ENCODE measurements at regions not wholly inside any gene's neighbourhood (a gene's known extent, or its start where the extent isn't known, plus 50 kb on each side); places are given as distances from the start of the nearest gene placed in this dataset.

DNA sequence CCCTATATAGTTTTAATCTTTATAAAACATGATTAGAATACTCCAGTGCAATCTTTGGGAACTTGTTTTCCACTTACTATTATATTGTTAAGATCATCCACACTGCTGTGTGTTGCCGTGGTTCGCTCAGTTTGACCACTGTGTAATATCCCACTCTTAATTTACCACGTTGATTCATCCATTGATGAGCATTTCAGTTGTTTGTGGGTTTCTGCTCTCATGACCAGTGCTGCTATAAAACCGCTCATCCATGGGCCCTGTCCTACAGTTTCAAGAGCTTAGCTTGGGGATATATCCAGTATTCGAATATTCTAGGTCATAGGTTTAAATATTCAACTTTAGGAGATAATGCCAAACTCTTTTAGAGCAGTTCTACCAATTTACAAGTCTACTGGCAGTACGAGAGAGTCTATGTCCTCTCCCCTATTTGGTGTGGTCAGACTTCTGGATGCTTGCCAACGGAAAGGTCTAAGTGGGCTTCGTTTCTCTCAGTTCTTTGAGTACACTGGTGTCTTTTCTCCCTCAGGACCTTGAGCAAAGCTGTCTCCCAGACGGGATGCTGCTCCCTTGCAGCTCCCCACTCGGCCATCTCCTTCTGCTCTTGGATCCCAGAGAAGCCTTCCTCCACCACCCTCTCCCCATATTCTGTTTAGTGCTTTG is 94.9 kb upstream of the ALX4 start:
- Histone ChIP-seq H2BK5ac (ENCODE audit: low read depth, low read length, poor library complexity) (no peak overlapping the region), H3K36me3 (ENCODE audit: control insufficient read depth in 1 of 2, insufficient read depth in 2 of 2, low read length in 2 of 2) (no peaks in the 10 kb centered on the region), H2BK12ac (ENCODE audit: low read length) (no peak overlapping the region), H2BK120ac (ENCODE audit: insufficient read depth, low read length, poor library complexity) (no peak overlapping the region), H3K27me3 (ENCODE audit: insufficient read depth, low read length) (no peaks in the 10 kb centered on the region), H3K27ac (ENCODE audit: low read depth, low read length) (no peak overlapping the region), H3K14ac (ENCODE audit: low read length) (no peak overlapping the region), H4K91ac (ENCODE audit: low read depth, low read length) (no peak overlapping the region), H4K12ac (ENCODE audit: low read depth, low read length) (no peak overlapping the region), H3K9me3 (ENCODE audit: insufficient read depth, low read depth, low read length) (peaks cover 3% of the 10 kb centered on the region), H3K9ac (ENCODE audit: low read length) (no peak overlapping the region), H3K4ac (ENCODE audit: low read depth, low read length) (no peak overlapping the region), H3K23ac (ENCODE audit: low read length) (no peak overlapping the region), H3K4me1 (ENCODE audit: control insufficient read depth in 1 of 2, insufficient read depth in 2 of 2, low read length in 2 of 2) (no peaks in the 10 kb centered on the region), H3K4me3 (ENCODE audit: low read depth, low read length) (no peak overlapping the region), H3K4me2 (ENCODE audit: low read length) (no peak overlapping the region), H4K8ac (ENCODE audit: low read depth, low read length) (no peak overlapping the region), H3K79me1 (ENCODE audit: low read length) (no peaks in the 10 kb centered on the region), H3K79me2 (ENCODE audit: control insufficient read depth, insufficient read depth, low read length, poor library complexity) (no peaks in the 10 kb centered on the region), H2AK5ac (ENCODE audit: low read length) (no peak overlapping the region), H3K18ac (ENCODE audit: low read length) (no peak overlapping the region), H2AFZ (ENCODE audit: insufficient read depth, low read length, poor library complexity) (no peak overlapping the region)
- no CpG with 5 or more reads among the region's 10 CpGs for WGBS (ENCODE audit: extremely low coverage, insufficient coverage, insufficient read length)
- DNase-seq, result no peak

DNA sequence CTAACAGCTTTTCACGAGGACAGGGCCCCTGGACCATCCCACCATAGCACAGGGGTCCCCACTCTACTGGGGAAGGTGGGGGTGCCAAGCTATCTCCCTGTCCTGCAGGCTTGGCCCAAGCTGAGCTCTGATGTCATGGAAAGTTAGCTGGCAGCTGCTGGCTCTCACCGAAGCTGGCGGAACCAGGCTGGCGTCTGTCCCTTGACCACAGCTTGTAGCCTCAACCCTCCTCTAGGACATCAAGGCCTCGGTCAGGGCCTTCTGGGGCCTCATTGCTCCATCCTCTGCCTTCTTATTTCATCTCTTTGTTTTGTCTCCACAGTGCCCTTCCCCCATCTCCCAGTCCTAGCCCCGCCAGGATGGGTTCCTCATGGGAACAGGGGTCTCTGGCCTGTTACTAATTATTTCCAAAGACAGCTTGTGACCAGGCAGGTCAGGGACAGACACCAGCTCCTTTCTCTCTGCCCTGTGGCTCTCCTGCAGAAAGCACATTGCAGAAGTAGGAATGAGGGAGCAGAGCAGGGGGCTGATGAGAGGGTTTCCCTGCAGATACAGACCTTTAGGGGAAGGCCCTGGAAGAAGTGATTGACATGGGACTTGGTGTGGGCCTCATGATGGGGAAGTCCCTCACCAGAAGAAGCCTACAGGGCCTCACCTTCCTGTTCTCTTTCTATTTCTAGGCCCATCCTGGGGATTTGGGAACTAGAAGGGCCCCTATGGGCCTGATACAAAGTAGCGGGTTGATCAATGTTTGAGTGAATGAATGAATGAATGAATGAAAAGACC is 97.5 kb upstream of the ALX4 start:
- Histone ChIP-seq H3K36me3 (ENCODE audit: control insufficient read depth in 1 of 2, insufficient read depth in 2 of 2, low read length in 2 of 2) (no peaks in the 10 kb centered on the region), H3K14ac (ENCODE audit: low read length) (no peak overlapping the region), H3K79me1 (ENCODE audit: low read length) (no peaks in the 10 kb centered on the region), H3K4me1 (ENCODE audit: control insufficient read depth in 1 of 2, insufficient read depth in 2 of 2, low read length in 2 of 2) (no peaks in the 10 kb centered on the region), H2AK5ac (ENCODE audit: low read length) (no peak overlapping the region), H3K23ac (ENCODE audit: low read length) (no peak overlapping the region), H3K27ac (ENCODE audit: low read depth, low read length) (no peak overlapping the region), H2BK5ac (ENCODE audit: low read depth, low read length, poor library complexity) (no peak overlapping the region), H2BK12ac (ENCODE audit: low read length) (no peak overlapping the region), H4K91ac (ENCODE audit: low read depth, low read length) (no peak overlapping the region), H3K27me3 (ENCODE audit: insufficient read depth, low read length) (no peaks in the 10 kb centered on the region), H2AFZ (ENCODE audit: insufficient read depth, low read length, poor library complexity) (no peak overlapping the region), H2BK120ac (ENCODE audit: insufficient read depth, low read length, poor library complexity) (no peak overlapping the region), H3K4ac (ENCODE audit: low read depth, low read length) (no peak overlapping the region), H3K79me2 (ENCODE audit: control insufficient read depth, insufficient read depth, low read length, poor library complexity) (no peaks in the 10 kb centered on the region), H3K9ac (ENCODE audit: low read length) (no peak overlapping the region), H4K8ac (ENCODE audit: low read depth, low read length) (no peak overlapping the region), H3K4me2 (ENCODE audit: low read length) (no peak overlapping the region), H3K4me3 (ENCODE audit: low read depth, low read length) (no peak overlapping the region), H4K12ac (ENCODE audit: low read depth, low read length) (no peak overlapping the region), H3K18ac (ENCODE audit: low read length) (no peak overlapping the region), H3K9me3 (ENCODE audit: insufficient read depth, low read depth, low read length) (no peaks in the 10 kb centered on the region)
- DNase-seq, result no peak
- WGBS (ENCODE audit: extremely low coverage, insufficient coverage, insufficient read length), result no CpG with 5 or more reads among the region's 7 CpGs

DNA sequence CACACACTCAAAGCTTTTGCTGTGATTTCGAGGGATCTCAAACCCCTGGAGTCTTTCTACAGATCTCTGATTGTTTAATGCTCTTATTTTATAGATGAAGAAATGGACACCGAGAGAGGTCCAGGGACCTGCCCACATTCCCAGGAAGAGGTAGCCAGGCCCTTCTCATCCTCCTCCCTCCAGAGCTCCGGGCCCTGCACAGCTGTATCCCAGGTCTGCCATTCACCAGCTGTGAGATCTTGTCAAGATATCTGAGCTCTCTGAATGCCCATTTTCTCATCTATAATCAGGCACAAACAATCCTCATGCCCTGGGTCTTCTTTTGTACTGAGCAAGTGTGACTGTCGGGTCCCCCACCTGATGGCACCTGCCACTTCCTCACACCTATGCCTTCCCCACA is 98.2 kb upstream of the ALX4 start:
- WGBS (ENCODE audit: extremely low coverage, insufficient coverage, insufficient read length), result no CpG with 5 or more reads among the region's 4 CpGs

DNA sequence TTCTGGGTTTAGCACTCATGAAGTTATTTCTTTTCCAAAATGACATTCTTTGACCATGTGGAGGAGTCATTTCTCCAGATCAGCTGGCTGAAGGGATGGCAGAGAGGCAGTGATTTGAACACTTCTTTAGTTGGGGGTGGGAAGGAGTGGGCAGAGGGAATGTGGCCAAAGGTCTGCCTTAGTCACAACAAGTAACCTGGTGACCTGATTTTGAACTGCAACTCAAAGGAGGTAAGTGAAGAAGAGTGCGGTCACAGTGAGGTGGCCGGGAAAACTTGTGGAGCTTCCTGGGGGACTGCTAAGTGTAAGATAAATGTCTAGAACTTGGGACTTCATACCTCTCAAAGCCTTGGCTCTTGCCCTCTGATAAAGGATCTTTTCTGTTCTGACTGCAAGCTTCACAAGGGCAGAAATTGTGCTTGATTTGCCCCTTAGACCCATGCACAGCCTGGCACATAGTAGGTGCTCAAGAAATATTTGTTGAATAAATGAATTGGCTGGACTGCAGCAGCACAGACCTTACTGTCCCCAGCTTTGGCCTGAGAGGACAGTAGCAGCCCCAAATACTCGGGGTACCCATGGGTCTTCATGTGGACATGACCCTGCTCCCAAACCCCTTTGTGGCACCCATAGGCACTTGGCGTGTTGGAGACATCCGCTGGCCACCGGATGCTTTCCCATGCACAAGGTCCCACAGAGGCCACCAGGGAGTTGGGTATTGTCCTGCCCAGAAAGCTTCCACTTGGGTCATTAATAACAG is 99.0 kb upstream of the ALX4 start:
- no peak overlapping the region for H3K4me3 ChIP-seq (ENCODE audit: low read depth, low read length)
- no peak overlapping the region for H3K4ac ChIP-seq (ENCODE audit: low read depth, low read length)
- DNase-seq, result no peak
- H2AFZ ChIP-seq (ENCODE audit: insufficient read depth, low read length, poor library complexity), result no peak overlapping the region
- H3K36me3 ChIP-seq (ENCODE audit: control insufficient read depth in 1 of 2, insufficient read depth in 2 of 2, low read length in 2 of 2), result no peaks in the 10 kb centered on the region
- H2BK5ac ChIP-seq (ENCODE audit: low read depth, low read length, poor library complexity), result no peak overlapping the region
- H3K79me2 ChIP-seq (ENCODE audit: control insufficient read depth, insufficient read depth, low read length, poor library complexity), result no peaks in the 10 kb centered on the region
- no peak overlapping the region for H4K91ac ChIP-seq (ENCODE audit: low read depth, low read length)
- WGBS (ENCODE audit: extremely low coverage, insufficient coverage, insufficient read length), result no CpG with 5 or more reads among the region's 6 CpGs
- no peak overlapping the region for H3K27ac ChIP-seq (ENCODE audit: low read depth, low read length)
- no peak overlapping the region for H4K8ac ChIP-seq (ENCODE audit: low read depth, low read length)
- H3K18ac ChIP-seq (ENCODE audit: low read length), result no peak overlapping the region
- H3K9ac ChIP-seq (ENCODE audit: low read length), result no peak overlapping the region
- no peaks in the 10 kb centered on the region for H3K4me1 ChIP-seq (ENCODE audit: control insufficient read depth in 1 of 2, insufficient read depth in 2 of 2, low read length in 2 of 2)
- H2AK5ac ChIP-seq (ENCODE audit: low read length), result no peak overlapping the region
- H3K79me1 ChIP-seq (ENCODE audit: low read length), result no peaks in the 10 kb centered on the region
- no peaks in the 10 kb centered on the region for H3K27me3 ChIP-seq (ENCODE audit: insufficient read depth, low read length)
- no peak overlapping the region for H3K14ac ChIP-seq (ENCODE audit: low read length)
- H3K4me2 ChIP-seq (ENCODE audit: low read length), result no peak overlapping the region
- H4K12ac ChIP-seq (ENCODE audit: low read depth, low read length), result no peak overlapping the region
- H2BK12ac ChIP-seq (ENCODE audit: low read length), result no peak overlapping the region
- H3K9me3 ChIP-seq (ENCODE audit: insufficient read depth, low read depth, low read length), result no peaks in the 10 kb centered on the region
- H3K23ac ChIP-seq (ENCODE audit: low read length), result no peak overlapping the region
- no peak overlapping the region for H2BK120ac ChIP-seq (ENCODE audit: insufficient read depth, low read length, poor library complexity)

More for the DNA sequence above, 98.2 kb upstream of the ALX4 start:
- Histone ChIP-seq H2AFZ (ENCODE audit: insufficient read depth, low read length, poor library complexity) (no peak overlapping the region), H2AK5ac (ENCODE audit: low read length) (no peak overlapping the region), H3K23ac (ENCODE audit: low read length) (no peak overlapping the region), H3K4me3 (ENCODE audit: low read depth, low read length) (no peak overlapping the region), H2BK120ac (ENCODE audit: insufficient read depth, low read length, poor library complexity) (no peak overlapping the region), H3K79me2 (ENCODE audit: control insufficient read depth, insufficient read depth, low read length, poor library complexity) (no peaks in the 10 kb centered on the region), H3K4me1 (ENCODE audit: control insufficient read depth in 1 of 2, insufficient read depth in 2 of 2, low read length in 2 of 2) (no peaks in the 10 kb centered on the region), H3K4ac (ENCODE audit: low read depth, low read length) (no peak overlapping the region), H3K36me3 (ENCODE audit: control insufficient read depth in 1 of 2, insufficient read depth in 2 of 2, low read length in 2 of 2) (no peaks in the 10 kb centered on the region), H3K14ac (ENCODE audit: low read length) (no peak overlapping the region), H2BK12ac (ENCODE audit: low read length) (no peak overlapping the region), H3K4me2 (ENCODE audit: low read length) (no peak overlapping the region), H3K18ac (ENCODE audit: low read length) (no peak overlapping the region), H3K79me1 (ENCODE audit: low read length) (no peaks in the 10 kb centered on the region), H2BK5ac (ENCODE audit: low read depth, low read length, poor library complexity) (no peak overlapping the region), H4K12ac (ENCODE audit: low read depth, low read length) (no peak overlapping the region), H4K8ac (ENCODE audit: low read depth, low read length) (no peak overlapping the region), H3K27ac (ENCODE audit: low read depth, low read length) (no peak overlapping the region), H3K27me3 (ENCODE audit: insufficient read depth, low read length) (no peaks in the 10 kb centered on the region), H4K91ac (ENCODE audit: low read depth, low read length) (no peak overlapping the region), H3K9me3 (ENCODE audit: insufficient read depth, low read depth, low read length) (no peaks in the 10 kb centered on the region), H3K9ac (ENCODE audit: low read length) (no peak overlapping the region)
- DNase-seq, result no peak

All from trophoblast cell (in vitro differentiated cells and primary cell).